Ascending aorta (tissue), 2 donors: ENCODE measurements at regions not wholly inside any gene's neighbourhood (a gene's known extent, or its start where the extent isn't known, plus 50 kb on each side); places are given as distances from the start of the nearest gene placed in this dataset.

Experiments used
- DNase-seq, 2 donors: peaks; one replicate each; pipeline ENCODE4 v3.0.0-alpha.2; 2019; ENCODE audit warnings: low spot score in 2 of 2
- H3K27ac ChIP-seq, 2 donors: fragments of 200-600 bp; sonication (generic); one replicate each; pipeline ENCODE4 v1.5.1; 2016 to 2017; ENCODE audit warnings: mild to moderate bottlenecking in 1 of 2
- H3K27me3 ChIP-seq: fragments of 200-600 bp; sonication (generic); one replicate; pipeline ENCODE4 v1.5.1; 2017
- H3K36me3 ChIP-seq, 2 donors: fragments of 200-600 bp; sonication (generic); one replicate each; pipeline ENCODE4 v1.5.1; 2016
- H3K4me1 ChIP-seq, 2 donors: fragments of 200-600 bp; sonication (generic); one replicate each; pipeline ENCODE4 v1.5.1; 2016 to 2017; ENCODE audit warnings: mild to moderate bottlenecking in 1 of 2
- H3K4me3 ChIP-seq, 2 donors: fragments of 200-600 bp; sonication (generic); one replicate each; pipeline ENCODE4 v1.5.1; 2016 to 2017; ENCODE audit warnings: mild to moderate bottlenecking in 1 of 2
- H3K9me3 ChIP-seq, 2 donors: fragments of 200-600 bp; sonication (generic); one replicate each; pipeline ENCODE4 v1.5.1; 2016
- CTCF ChIP-seq, 3 experiments: fragments of 200-600 bp in 2 of 3; fragments of 450-650 bp in 1 of 3; sonication (generic) in 2 of 3; IDR thresholded peaks; one replicate each; pipeline ENCODE4 v1.5.1; 2016 to 2019; ENCODE audit warnings: antibody characterized with exemption in 3 of 3, mild to moderate bottlenecking in 1 of 3, moderate library complexity in 1 of 3
- intact Hi-C: fragments of 100-400 bp; cut with DNase I; formaldehyde crosslinking; loops from one replicate; pipeline ENCODE4 v1.15.1; 2023

- no peak for TF ChIP-seq CTCF (IDR thresholded peaks at IDR 0.05)
- intact Hi-C loops = no loop called here
Observed at GRCh38 chr4:179817317-179817716, 2375.1 kb upstream of the AGA start.

GRCh38 chr4:179823342-179823741 is 2381.1 kb upstream of the AGA start:
- H3K27ac ChIP-seq = no peak overlapping the region
- no peak for TF ChIP-seq CTCF (IDR thresholded peaks at IDR 0.05)
- intact Hi-C loops = no loop called here
- H3K4me3 ChIP-seq = no peak overlapping the region
- no peaks in the 10 kb centered on the region for H3K27me3 ChIP-seq
- DNase-seq = no peak
- H3K4me1 ChIP-seq = no peaks in the 10 kb centered on the region
- H3K36me3 ChIP-seq = no peaks in the 10 kb centered on the region
- no peaks in the 10 kb centered on the region for H3K9me3 ChIP-seq

More at GRCh38 chr4:179817317-179817716, 2375.1 kb upstream of the AGA start:
- H3K27ac ChIP-seq = no peak overlapping the region
- no peaks in the 10 kb centered on the region for H3K27me3 ChIP-seq
- no peak overlapping the region for H3K4me3 ChIP-seq
- H3K36me3 ChIP-seq = no peaks in the 10 kb centered on the region
- no peaks in the 10 kb centered on the region for H3K4me1 ChIP-seq
- H3K9me3 ChIP-seq = no peaks in the 10 kb centered on the region
- DNase-seq = no peak

- Histone ChIP-seq H3K27ac (no peak overlapping the region), H3K9me3 (no peaks in the 10 kb centered on the region), H3K36me3 (no peaks in the 10 kb centered on the region), H3K4me3 (no peak overlapping the region), H3K27me3 (no peaks in the 10 kb centered on the region), H3K4me1 (no peaks in the 10 kb centered on the region)
- intact Hi-C loops = no loop called here
- no peak for TF ChIP-seq CTCF (IDR thresholded peaks at IDR 0.05)
- DNase-seq = no peak
Observed at GRCh38 chr4:179831274-179831673, 2389.0 kb upstream of the AGA start.

GRCh38 chr4:179836179-179837075 is 2394.2 kb upstream of the AGA start:
- H3K36me3 ChIP-seq = no peaks in the 10 kb centered on the region
- no peak overlapping the region for H3K4me3 ChIP-seq
- H3K4me1 ChIP-seq = no peaks in the 10 kb centered on the region
- no peaks in the 10 kb centered on the region for H3K27me3 ChIP-seq
- intact Hi-C loops = no loop called here
- TF ChIP-seq CTCF (IDR thresholded peaks at IDR 0.05) = no peak
- H3K27ac ChIP-seq = no peak overlapping the region
- no peak for DNase-seq
- no peaks in the 10 kb centered on the region for H3K9me3 ChIP-seq

GRCh38 chr4:179843370-179843769 is 2399.8 kb upstream of the TENM3 start:
- H3K36me3 ChIP-seq = no peaks in the 10 kb centered on the region
- no peaks in the 10 kb centered on the region for H3K9me3 ChIP-seq
- no peak overlapping the region for H3K4me3 ChIP-seq
- DNase-seq = no peak
- TF ChIP-seq CTCF (IDR thresholded peaks at IDR 0.05) = no peak
- no peaks in the 10 kb centered on the region for H3K27me3 ChIP-seq
- no peak overlapping the region for H3K27ac ChIP-seq
- intact Hi-C loops = no loop called here
- no peaks in the 10 kb centered on the region for H3K4me1 ChIP-seq
